ENCODE measurements at regions not wholly inside any gene's neighbourhood (a gene's known extent, or its start where the extent isn't known, plus 50 kb on each side); places are given as distances from the start of the nearest gene placed in this dataset.
"Not testable (repeated sequence)": the region's sequence is repeated elsewhere in the genome, so short reads cannot be mapped to it uniquely, and the experiment has no call there.

DNA sequence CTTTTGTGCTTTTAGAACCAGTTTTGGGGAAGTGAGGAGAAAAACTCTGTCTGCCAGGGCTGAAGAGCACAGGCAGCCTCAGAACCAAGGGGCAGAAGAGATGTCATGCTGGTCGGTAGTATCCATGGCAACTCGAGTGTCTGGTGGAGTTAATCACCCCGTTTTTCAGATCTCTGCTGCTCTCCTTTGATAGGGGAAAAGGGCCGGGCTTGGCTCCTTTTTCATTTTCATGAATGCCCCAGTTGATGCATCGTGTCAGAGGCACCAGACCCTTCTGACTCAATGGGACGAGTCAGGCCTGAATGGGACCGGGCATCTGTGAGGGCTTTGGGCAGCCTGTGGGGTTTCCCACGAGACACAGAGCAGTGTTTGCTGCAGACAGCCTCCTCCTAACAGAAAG, 304.6 kb downstream of the ABCC12 start:
- no peak for DNase-seq

DNA sequence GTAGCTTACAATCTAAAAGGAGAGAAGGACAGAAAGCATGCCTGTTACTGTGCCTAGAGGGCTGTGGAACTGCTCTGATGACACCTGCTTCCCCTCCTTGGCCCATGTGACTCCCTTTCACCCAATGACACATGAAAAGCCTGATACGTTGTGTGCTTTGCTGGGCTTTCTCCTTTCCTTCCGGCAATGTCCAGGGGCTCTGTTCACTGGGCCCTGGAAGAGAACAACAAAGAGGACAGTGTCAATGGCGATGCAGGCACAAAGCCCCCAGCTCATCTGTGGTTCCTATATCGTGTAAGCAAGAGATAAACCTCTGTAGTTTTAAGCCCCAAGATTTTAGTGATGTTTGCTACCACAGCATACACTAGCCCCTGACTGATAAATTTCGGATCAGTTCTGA, 306.1 kb downstream of the ABCC12 start:
- no peak for DNase-seq

DNA sequence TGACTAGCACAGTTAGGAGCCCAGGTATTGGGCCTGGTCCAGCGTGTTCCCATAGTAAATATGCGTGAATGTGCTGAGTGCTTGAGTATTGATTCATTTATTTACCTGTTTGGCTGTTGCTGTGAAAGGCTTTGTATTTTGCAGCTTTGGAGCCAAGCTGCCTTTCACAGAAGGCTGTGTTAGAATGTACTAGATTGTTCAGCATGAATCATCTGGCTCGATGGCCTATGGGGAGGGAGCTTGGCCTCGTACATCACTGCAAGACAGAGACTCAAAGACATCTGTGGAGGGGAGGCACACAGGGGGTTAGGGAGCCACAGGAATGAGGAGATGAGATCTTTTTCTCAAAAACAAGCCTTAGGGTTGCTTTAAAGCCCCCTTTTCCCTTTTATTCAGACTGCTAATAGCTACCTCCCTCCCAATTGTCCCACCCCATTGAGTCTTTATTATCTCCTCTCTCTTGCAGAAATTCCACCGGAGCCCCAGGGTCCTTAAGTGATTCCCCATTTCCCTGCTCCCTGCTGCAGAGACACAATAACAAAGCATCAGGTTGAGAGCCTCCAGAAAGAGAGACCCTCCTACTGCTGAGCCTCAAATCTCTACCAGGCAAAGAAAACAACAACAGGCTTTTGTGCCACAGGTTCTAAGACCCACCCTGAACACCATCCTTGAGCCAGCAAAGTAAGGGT, 307.2 kb downstream of the ABCC12 start:
- no peak for DNase-seq

DNA sequence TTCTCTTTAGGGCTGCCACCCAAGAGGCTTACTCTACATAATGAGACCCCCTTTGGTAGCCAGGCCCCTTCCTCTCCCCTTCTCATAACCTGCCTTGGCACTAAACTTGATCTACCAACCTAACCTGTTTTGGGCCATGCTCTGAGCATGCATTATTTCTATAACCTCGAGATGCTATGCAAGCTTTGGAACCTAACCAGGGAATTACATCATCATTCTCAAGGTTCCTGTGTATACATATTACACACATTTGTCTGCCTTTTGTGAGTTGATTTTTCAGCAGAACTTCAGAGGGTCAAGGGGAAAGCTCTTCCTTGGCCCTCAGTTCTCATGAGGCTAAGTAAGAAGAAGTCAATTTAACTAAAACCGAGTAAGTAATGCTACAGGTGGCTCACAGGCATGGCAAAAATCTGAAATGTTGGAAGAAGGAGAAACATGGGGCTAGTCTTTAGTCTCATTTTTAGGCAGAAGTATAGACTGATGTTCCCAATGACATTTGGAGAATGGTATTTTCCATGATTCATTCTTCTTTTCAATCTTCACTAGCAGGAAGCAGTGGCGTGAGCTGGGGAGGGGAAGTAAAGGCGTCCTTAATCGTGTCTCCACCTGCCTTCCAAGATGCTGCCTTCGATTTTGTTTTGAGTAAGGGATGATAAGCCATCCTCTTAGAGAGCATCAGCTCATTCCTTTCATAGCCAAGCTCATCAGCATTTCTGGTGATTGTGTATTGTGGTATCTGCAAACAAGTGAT, 308.4 kb downstream of the ABCC12 start:
- DNase-seq, result no peak

DNA sequence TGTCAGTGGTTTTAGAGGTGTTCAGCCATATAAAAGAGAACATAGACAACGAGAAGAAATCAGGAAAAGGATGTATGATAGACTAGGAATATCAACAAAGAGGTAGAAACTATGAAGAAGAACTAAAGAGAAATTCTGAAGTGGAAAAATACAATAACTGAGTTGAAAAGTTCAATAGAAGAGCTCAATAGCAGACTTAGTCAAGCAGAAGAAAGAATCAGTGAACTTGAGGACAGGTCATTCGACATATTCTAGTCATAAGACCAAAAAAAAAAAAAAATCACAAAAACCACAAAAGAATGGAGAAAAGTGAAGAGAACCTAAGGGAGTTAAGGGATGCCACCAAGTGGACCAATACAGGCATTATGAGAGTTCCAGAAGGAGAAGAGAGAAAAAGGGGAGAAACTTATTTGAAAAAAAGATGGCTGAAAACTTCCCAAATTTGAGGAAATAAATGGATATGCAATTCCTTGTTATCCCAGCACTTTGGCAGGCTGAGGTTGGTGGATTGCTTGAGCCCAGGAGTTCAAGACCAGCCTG, 321.2 kb downstream of the ABCC12 start:
- no peak for DNase-seq

DNA sequence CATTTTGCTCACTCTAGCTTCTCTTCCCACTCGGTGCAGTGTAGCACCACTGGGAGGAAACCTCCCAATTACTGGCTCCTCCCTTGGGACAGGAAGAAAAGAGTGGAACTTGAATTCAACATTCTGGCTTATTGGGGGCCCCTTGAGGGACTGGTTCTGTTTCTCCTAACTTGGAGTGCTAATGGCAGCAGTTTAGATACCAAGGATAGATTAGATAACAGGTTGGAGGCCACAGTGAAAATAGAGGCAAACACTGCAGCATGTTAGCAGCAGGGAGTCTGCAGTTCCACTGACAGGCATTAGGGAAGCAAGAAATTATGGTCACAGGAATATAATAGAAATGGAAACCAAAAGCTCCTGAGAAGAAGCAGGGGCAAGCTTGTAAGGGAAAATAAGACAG, 322.0 kb downstream of the ABCC12 start:
- no peak for DNase-seq

DNA sequence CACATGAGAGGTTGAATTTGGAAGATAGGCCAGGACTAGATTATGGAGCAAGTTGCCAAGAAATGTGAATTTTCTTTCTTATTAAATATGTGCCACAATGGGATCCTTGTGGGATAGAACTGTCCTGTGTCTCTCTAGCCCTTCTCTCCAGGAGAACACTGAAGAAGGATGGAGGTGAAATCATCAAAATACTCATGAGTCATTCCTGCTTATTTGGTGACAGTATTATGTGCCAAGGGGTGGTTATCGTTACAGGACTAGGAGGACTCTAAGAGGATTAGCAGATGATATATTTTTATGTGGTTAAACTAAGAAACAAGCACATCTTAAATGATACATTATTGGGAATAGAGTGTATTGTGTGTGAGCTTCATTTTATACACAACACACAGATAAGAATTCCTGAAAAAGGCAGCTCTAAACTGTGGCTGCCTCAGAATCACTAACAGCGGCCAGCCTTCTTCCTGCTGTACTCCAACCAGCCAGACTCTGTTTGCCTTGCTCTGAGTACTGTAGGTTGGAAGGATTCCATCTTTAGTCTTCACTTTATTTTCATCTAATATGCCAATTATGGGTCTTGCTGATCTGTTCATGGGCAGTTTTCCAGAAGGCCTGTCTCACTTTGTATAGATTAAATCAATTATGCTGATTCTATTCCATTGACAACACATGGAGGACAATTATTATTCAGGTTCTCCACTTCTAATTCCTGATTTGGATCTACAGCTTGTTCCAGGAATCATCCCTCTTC, 325.8 kb downstream of the ABCC12 start:
- no peak for DNase-seq

DNA sequence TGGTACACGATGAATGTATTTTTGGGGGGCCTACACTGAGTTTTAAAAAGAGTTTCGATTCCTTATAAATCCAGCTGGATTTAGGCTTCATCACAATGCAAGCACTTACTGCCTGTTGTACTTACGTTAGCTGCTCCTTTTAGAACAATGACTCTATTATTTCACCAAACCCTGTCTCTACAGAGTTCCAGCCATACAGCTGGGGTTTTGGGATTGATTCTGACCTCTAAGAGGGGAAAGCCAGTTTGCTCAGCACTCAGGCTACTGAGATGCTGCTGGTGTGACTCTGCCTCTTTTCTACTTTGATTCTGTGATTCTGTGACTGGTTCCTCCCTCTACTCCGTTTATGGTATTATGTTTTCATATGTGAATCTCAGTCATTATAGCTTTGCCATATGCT, 329.7 kb downstream of the ABCC12 start:
- DNase-seq, result no peak

DNA sequence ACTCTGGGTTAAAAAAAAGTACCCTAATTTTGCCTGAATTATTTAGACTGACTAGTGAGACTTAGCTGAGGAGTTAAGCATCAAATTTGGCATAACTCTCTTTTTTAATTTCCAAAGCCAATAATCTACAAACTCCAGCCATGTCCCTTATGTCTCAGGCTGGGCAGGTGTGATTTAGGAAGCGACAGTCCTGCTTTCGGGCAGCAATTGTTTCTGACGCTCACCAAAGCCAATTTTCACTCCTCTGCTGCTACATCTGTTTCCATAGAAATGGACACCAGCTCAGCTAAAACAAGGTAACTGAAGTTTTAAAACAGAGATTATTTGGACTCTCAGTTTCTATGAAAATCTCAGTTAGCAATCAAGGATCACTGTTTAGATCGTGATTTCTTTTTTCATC, 338.7 kb downstream of the ABCC12 start:
- no peak for DNase-seq

DNA sequence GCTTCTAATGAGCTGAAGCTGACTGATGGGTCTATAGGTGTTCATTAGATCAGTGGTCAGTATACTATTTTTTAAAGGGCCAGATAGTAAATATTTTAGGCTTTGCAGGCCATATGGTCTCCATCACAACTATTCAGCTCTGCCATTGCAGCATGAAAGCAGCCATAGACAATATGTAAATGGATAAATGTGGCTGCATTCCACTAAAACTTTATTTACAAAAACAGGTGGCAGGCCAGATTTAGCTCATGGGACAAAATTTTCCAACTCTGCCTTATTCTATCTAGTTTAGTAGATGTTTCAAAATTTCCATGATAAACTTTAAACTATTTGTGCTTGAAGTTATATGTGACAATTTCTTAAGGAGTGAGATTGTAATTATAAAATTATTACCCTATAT, 339.3 kb downstream of the ABCC12 start:
- no peak for DNase-seq

DNA sequence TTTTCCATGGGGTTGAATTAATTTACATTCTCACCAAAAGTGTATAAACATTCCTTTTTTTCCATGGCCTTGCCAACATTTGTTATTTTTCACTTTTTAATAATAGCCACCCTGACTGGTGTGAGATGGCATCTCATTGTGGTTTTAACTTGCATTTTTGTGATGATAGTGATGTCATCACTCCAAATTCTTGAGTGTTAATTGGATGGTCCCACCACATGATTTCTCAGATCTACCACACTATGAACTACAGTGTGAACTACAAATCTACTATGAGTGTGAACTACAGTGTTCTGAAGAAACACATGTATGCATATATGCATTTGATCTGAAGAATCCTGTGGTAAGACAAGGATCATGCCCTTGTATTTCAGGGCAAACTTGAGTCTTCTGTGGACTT, 340.1 kb downstream of the ABCC12 start:
- no peak for DNase-seq

DNA sequence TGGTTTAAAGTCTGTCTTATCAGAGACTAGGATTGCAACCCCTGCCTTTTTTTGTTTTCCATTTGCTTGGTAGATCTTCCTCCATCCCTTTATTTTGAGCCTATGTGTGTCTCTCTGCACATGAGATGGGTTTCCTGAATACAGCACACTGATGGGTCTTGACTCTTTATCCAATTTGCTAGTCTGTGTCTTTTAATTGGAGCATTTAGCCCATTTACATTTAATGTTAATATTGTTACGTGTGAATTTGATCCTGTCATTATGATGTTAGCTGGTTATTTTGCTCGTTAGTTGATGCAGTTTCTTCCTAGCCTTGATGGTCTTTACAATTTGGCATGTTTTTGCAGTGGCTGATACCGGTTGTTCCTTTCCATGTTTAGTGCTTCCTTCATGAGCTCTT, 344.0 kb downstream of the ABCC12 start:
- not testable (repeated sequence) for DNase-seq

DNA sequence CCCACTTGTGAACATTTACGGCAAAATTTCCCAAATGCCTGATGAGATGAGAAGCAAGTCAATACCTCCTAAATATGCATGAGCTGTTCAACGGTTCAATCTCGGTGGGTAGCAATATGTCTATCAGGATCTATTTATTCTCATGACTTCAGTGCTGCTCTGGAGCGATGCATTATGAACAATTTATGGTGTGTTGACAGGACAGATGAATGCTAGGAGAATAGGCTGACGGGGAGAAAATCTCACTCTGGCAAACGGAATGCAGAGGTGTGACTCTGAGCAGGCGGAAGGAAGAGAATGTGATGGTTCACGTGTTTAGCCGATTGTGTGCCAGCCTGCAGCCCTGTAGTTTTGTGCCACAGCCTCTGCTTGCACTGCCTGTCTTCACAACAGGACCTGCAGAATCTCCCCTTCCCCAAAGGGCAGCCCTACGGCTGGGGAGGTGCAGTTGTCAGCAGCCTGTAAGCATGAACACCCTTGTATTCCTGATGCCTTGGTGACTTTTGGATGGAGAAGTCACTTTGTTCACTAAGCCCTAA, 345.2 kb downstream of the PHKB start:
- DNase-seq, result no peak

DNA sequence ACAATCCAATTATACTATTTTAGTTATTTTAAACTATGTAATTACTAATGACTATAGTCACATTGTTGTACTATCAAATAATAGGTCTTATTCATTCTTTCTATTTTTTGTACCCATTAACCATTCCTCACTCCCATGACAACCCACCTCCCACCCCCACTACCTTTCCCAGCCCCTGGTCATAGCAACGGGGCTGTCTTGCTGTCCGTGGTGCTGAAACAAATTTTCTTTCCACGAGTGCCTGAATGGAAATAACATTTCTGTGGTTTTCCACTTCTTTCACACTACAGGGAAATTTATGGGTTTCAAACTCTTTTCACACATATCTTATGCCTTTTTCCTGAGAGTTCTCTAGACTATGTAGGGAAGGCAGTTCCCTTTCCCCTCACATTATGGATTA, 326.6 kb downstream of the PHKB start:
- no peak for DNase-seq

DNA sequence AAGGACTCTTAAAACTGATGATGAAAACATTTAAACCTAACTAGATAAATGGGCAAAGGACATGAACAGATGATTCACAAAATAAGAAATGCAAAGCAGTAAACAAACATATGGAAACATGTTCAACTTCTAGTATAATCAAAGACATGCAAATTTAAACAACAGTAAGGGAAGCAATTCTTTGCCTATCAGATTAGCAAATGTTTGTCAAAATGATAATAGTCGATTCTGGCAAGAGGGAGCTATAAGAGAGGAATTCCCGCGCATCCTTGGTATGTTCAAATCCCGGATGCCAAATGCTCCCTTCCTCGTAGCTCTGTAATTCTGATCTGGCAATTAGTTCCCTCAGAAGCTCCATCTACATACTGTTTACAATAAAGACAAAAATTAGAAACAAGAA, 320.5 kb downstream of the PHKB start:
- no peak for DNase-seq

DNA sequence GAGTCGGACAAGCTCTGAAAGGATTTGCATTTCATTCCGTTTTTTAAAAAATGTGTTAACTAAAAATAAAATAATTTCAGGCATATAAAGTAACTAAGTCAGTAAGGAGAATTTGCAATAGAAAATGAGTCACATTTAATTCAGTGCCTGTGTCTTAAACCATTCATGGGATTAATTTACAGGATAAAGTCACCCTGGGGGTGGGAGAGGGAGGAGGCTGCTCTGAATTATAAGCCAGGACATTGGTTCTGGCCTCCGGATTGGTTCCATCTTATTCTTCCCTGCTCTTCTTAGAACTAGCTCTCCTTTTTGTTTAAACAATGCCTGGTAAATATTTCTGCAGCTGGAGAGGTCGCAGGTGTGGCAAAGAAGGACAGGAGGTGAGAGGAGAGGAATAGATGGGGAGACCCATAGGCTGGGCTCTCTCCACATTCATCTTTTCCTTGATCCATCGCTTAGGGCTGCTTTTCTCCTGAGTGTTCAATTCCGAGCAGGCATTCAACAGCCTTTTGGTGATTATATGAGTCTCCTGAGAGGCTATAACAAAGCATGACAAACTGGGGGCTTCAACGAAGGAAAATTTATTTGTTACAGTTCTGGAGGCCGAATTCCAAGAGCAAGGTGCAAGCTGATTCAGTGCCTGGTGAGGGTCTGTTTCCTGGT, 319.2 kb downstream of the PHKB start:
- no peak for DNase-seq

DNA sequence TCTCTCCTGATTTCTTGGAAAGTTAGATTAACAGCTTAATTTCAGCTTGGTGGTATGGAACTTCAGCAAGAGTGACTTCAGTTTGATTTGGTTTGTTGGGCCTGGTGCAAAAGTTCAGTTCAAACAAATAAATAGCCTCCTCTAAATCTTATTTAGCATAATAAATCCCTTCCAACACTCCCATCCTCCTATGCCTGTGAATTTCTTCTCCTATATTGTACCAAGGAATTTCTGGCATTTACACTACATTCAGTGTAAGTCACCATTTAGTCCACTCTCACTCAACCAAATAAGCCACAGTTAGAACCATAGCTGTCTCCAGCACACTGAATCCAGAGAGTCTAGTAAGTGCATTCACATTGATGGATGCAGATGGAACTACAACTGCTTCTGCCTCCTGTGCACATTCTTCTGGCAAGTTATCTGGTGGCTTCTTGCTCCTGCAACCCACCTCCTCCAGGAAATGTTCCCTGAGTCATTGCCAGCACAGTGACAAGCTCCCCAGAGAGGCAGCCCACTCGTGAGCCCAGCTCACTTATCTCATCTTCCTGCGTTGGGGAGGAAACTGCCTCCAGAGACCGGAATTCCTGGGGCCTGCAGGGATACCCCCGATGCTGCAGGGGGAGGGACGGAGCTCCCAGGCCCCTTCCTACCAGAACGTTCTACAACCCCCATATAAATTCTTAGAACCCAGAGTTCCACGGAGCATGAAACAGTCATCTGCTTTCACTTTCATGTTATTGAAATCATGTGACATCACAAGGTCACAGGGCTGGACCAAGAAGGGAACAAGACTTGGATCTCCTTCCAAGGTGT, 318.3 kb downstream of the PHKB start:
- DNase-seq, result peak; percentile 34

DNA sequence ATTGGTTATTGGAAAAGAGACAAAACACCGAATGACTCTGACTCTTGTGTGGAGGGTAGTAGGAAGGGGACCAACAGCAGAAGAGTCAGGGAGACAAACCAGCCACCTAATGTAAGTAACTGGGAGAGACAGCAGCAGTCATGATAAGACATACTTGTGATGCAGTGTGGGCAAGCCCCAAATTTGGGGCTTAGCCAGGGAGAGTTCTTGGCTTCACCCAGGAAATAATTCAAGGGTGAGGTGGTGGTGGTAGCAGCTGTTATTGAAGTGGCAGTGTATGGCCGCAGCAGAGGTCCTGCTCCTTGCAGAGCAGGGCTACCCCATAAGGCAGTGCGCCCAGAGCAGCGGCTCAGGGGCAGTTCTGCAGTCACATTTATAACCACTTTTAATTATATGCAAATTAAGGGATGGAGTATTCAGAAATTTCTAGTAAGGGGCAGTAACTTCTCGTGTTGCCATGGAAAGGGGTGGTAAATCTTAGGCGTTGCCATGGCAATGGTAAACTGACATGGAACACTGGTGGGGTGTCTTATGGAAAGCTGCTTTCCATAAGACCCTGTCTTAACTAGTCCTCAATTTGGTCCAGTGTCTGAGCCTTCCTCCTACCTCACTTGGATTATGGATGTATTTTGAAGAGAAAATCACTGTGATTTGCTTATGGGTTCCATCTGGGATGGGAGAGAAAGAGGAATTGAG, 317.1 kb downstream of the PHKB start:
- no peak for DNase-seq

DNA sequence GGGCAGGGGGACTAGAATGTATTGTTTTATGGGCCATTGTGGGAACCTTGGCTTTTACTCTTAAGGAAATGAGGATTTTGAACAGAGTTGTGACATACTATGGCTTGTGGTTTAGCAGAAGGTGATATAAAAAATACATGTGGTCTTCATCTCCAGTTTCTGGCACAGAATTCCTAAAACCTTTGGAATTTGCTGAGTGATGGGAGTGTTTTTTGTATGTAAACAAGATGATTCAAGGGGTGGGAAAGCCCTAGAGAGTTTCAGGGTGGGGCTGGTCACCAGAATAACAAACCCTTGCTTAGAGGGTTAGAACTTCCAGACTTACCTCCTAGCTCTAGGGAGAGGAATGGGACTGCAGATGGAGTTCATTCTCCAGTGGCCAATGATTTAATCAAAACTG, 316.1 kb downstream of the PHKB start:
- no peak for DNase-seq

DNA sequence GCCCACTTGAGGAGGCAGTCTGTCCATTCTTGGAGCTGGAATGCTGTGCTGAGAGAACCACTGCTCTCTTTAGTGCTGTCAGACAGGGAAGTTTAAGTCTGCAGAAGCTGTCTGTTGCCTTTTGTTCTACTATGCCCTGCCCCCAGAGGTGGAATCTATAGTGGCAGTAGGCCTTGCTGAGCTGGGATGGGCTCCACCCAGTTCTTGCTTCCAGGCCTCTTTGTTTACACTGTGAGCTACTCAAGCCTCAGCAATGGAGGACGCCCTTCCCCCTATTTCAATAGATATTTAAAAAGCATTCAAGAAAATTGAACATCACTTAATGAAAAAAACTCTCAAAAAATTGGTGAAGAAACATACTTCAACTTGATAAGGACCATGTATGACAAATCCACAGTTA, 313.5 kb downstream of the PHKB start:
- no peak for DNase-seq

DNA sequence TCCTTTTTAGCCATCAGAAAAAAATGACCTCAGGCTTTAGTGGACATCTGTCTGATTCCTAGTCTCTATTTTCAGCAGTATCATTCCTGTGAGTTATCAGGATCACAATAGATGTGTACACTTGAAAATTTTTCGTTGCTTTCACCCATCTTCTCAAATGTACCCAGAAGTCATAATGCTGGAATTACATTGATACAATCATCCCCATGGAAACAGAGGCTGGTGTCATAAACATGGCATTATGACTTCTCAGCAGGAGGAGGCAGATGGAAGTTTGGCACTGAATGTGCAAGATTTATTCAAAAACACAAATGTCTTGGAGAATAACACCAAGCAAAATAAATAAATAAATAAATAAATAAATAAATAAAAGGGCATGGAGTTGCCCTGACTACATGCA, 292.5 kb downstream of the PHKB start:
- no peak for DNase-seq
